Endothelial cell (in vitro differentiated cells): ENCODE measurements at regions not wholly inside any gene's neighbourhood (a gene's known extent, or its start where the extent isn't known, plus 50 kb on each side); places are given as distances from the start of the nearest gene placed in this dataset.

Source experiments
- DNase-seq: peaks from one replicate; pipeline ENCODE4 v3.0.0; 2021; ENCODE audit warnings: low spot score
- H3K27ac Mint-ChIP-seq: one replicate; pipeline ENCODE4 v1.8.0; 2021; ENCODE audit warnings: mixed read lengths, inconsistent platforms; ENCODE audit not compliant: unreplicated experiment
- H3K27me3 Mint-ChIP-seq: one replicate; pipeline ENCODE4 v1.8.0; 2021; ENCODE audit warnings: mild to moderate bottlenecking, moderate library complexity, mixed read lengths, inconsistent platforms; ENCODE audit not compliant: unreplicated experiment
- H3K36me3 Mint-ChIP-seq: one replicate; pipeline ENCODE4 v1.8.0; 2021; ENCODE audit warnings: mild to moderate bottlenecking, low read depth, mixed read lengths, inconsistent platforms; ENCODE audit not compliant: unreplicated experiment
- H3K4me1 Mint-ChIP-seq: one replicate; pipeline ENCODE4 v1.8.0; 2021; ENCODE audit warnings: mild to moderate bottlenecking, mixed read lengths, inconsistent platforms; ENCODE audit not compliant: unreplicated experiment
- H3K4me3 Mint-ChIP-seq: one replicate; pipeline ENCODE4 v1.8.0; 2021; ENCODE audit warnings: mild to moderate bottlenecking, mixed read lengths, inconsistent platforms; ENCODE audit not compliant: unreplicated experiment
- H3K9me3 Mint-ChIP-seq: one replicate; pipeline ENCODE4 v1.8.0; 2021; ENCODE audit warnings: mixed read lengths, inconsistent platforms; ENCODE audit not compliant: unreplicated experiment
- TF ChIP-seq, protein P1 (sequence below): fragments of 200-600 bp; sonication (generic); IDR thresholded peaks from one replicate; pipeline ENCODE4 v1.5.0; 2021; ENCODE audit warnings: antibody characterized with exemption; ENCODE audit not compliant: unreplicated experiment

DNA sequence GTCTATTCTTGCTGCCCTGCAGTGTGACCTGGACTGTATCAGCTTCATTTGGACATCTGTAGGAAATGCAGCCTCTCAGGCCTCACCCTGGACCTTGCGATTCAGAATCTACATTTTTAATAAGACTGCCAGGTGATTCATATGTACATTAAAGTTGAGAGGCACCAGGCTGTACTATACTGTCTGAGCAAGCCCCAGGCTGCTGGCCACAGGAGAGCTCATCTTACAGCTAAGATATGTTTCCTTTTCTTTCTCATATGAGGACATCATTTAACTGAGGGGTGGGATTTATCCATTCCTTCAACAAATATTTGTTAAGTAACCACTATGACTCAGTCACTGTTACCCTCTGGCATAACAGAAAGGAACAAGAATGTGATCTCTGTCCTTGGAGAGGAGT lies 78.2 kb upstream of the GCFC2 start:
- H3K4me3 Mint-ChIP-seq: no peak overlapping the region

DNA sequence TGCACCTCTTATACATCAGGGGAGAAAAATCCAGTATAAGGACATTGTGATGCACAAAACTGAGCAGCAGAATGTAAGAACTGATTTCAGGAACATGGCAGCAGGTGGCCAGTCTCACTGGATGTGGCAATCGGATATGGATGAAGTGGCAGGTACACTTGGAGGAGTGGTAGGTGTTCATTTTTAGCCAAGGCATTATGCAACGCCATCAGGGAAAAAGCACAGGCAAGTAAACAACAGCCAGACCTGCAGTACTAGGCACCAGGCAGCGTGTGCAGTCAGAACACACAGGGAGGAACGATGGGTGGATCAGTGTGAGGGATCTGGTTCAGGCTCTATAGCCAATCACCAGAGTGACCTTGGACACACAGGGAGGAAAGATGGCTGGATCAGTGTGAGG lies 77.4 kb upstream of the GCFC2 start:
- TF ChIP-seq, protein P1, sequence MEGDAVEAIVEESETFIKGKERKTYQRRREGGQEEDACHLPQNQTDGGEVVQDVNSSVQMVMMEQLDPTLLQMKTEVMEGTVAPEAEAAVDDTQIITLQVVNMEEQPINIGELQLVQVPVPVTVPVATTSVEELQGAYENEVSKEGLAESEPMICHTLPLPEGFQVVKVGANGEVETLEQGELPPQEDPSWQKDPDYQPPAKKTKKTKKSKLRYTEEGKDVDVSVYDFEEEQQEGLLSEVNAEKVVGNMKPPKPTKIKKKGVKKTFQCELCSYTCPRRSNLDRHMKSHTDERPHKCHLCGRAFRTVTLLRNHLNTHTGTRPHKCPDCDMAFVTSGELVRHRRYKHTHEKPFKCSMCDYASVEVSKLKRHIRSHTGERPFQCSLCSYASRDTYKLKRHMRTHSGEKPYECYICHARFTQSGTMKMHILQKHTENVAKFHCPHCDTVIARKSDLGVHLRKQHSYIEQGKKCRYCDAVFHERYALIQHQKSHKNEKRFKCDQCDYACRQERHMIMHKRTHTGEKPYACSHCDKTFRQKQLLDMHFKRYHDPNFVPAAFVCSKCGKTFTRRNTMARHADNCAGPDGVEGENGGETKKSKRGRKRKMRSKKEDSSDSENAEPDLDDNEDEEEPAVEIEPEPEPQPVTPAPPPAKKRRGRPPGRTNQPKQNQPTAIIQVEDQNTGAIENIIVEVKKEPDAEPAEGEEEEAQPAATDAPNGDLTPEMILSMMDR: no peak
- Mint-ChIP-seq H3K27ac (no peak overlapping the region), H3K4me1 (peaks cover 10% of the 10 kb centered on the region), H3K27me3 (peaks cover 5% of the 10 kb centered on the region), H3K4me3 (no peak overlapping the region), H3K9me3 (no peaks in the 10 kb centered on the region), H3K36me3 (no peaks in the 10 kb centered on the region)
- no peak for DNase-seq

More for the DNA sequence above, 78.2 kb upstream of the GCFC2 start:
- Mint-ChIP-seq H3K27ac (no peak overlapping the region), H3K4me1 (peaks cover 10% of the 10 kb centered on the region), H3K27me3 (peaks cover 3% of the 10 kb centered on the region), H3K9me3 (no peaks in the 10 kb centered on the region), H3K36me3 (no peaks in the 10 kb centered on the region)
- TF ChIP-seq, protein P1: no peak
- DNase-seq: no peak

DNA sequence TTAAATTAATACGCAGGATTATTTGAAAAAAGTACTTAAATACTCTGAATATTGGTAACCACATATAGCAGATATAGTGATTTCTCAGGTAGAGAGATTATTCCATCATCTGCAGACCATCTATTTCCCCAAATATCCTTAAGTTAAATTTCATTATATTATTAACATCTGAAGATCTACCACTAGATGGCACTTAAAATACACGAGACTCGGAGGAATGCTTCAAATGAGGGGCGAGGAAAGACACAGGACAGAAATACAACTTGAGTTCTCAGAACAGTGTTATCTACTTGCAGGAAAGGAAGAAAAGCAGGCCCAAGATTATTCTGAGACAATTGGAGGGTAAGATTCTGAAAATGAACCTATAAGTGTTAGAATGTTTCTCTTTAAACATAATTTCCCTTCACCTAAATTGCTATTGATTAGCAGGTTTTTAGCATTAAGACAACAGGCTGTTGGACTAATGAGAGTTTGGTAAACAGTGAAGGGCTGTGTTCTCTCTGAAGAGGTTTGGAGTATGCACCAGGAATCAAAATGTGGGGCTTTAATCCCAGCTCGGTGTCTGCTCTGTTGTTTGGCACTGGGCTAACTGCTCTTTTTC lies 76.9 kb upstream of the GCFC2 start:
- Mint-ChIP-seq H3K4me3 (no peak overlapping the region), H3K4me1 (peaks cover 10% of the 10 kb centered on the region), H3K27ac (no peak overlapping the region), H3K9me3 (no peaks in the 10 kb centered on the region), H3K36me3 (no peaks in the 10 kb centered on the region), H3K27me3 (peaks cover 5% of the 10 kb centered on the region)
- TF ChIP-seq, protein P1: peak; percentile 59
- DNase-seq: no peak

DNA sequence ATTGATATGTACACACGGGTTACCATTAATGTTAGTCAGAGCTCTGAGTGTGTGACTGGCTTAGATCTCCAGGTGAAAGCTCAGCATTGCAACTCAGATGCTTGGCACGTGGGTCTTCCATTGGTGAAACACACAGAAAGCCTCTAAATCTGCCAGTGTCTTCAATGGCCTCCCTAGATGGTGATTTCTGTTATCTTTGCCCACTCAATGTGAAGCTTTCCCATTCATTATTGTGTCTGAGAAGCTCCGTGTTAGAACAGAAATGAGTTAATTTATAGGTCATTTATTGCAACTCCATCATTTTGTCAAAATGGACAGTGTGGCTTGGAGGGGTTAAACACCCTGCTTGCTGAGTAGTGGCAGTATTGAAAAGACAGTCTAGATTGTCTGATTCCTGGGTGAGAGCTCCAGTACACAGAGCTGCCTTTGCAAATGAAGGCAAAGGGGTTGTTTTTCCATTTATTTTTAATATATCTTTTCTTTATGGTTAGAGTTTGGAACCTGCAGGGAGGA lies 64.7 kb upstream of the GCFC2 start:
- no peaks in the 10 kb centered on the region for H3K9me3 Mint-ChIP-seq
- TF ChIP-seq, protein P1: no peak
- no peaks in the 10 kb centered on the region for H3K27me3 Mint-ChIP-seq
- no peak for DNase-seq
- peaks cover 16% of the 10 kb centered on the region for H3K4me1 Mint-ChIP-seq
- no peak overlapping the region for H3K27ac Mint-ChIP-seq
- H3K4me3 Mint-ChIP-seq: no peak overlapping the region
- no peaks in the 10 kb centered on the region for H3K36me3 Mint-ChIP-seq

DNA sequence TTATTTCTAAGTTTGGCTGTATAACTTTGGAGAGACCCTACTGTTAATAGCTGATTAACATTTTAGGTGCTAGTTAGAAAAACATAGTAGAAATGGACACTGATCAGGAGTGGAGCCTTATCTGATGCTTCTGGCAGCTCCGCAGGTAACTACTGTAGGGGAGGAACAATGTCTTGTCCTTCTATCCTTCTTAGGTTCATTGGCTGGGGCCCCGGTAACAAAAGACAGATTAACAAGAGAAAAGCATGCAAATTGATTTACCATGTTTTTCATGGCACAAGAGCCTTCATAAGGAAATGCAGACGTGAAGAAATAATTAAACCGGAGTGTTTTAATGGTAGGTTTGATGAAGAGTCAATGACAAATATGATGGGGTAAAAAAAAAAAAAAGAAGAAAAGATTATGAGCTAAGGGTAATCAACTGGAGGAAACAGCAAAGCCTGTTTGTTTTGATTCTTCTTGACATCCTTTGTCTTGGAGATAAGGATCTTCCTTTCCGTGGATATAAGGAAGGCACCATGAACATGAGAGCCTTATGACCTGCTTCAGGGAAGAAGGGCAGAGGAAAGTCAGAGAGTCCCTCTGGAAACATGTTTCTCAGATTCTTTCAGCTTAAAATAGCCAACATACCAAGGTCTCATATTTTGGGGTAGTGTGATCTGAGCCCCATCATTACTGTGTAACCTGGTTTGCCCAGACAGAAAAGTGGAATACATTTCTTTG lies 62.4 kb upstream of the GCFC2 start:
- no peak for DNase-seq
- Mint-ChIP-seq H3K27me3 (no peaks in the 10 kb centered on the region), H3K4me1 (peaks cover 16% of the 10 kb centered on the region), H3K36me3 (no peaks in the 10 kb centered on the region), H3K4me3 (no peak overlapping the region), H3K27ac (no peak overlapping the region), H3K9me3 (no peaks in the 10 kb centered on the region)
- TF ChIP-seq, protein P1: no peak
